ENCODE measurements at regions not wholly inside any gene's neighbourhood (a gene's known extent, or its start where the extent isn't known, plus 50 kb on each side); places are given as distances from the start of the nearest gene placed in this dataset.
"Not testable (repeated sequence)": the region's sequence is repeated elsewhere in the genome, so short reads cannot be mapped to it uniquely, and the experiment has no call there.

DNA sequence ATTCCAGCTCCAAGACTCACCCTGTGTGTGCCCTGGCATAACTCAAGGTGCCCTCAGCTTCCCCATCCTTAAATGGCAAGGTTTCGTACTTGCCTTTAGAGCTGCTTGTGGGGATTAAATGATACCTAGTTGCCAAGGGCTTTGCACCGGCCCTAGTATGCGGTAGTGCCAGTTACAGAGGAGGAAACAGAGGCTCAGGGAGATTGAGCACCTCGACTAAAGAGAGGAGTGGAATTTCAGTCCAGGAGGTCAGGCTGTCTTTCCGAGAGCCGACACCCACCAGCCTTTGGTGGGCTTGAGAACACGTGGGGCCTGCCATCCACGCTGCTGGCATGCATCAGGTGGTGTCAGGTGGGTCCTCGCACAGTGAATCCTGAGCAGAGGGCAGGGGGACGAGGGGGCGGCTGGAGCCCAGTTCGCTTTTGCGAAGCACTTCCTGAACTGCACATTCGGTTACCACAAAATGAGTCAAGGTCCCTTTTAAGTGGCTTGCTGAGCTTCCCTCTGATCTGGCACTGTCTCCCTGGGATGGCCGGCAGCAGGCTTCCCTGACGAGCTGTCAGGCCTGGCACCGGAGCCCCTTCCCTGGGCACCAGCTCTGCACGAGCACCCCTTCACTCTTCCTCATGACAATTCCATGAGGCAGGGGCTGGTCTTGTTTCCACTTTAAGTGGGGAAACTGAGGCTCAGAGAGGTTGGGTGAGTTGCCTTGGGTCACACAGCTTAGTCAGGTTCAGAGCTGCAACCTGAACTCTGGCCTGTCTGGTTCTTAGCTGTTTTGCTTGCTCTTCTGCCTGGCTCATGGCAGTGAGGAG, 291.4 kb downstream of the BCL2L11 start:
- H3K4me3 Mint-ChIP-seq; H3K27ac Mint-ChIP-seq; H3K4me1 Mint-ChIP-seq; H3K9me3 Mint-ChIP-seq; H3K27me3 Mint-ChIP-seq; POLR2A ChIA-PET; H3K36me3 Mint-ChIP-seq (ENCODE audit: low read depth); CTCF ChIA-PET; DNase-seq; ATAC-seq (ENCODE audit: low read depth); intact Hi-C loops (cut with micrococcal nuclease): not testable (repeated sequence)

DNA sequence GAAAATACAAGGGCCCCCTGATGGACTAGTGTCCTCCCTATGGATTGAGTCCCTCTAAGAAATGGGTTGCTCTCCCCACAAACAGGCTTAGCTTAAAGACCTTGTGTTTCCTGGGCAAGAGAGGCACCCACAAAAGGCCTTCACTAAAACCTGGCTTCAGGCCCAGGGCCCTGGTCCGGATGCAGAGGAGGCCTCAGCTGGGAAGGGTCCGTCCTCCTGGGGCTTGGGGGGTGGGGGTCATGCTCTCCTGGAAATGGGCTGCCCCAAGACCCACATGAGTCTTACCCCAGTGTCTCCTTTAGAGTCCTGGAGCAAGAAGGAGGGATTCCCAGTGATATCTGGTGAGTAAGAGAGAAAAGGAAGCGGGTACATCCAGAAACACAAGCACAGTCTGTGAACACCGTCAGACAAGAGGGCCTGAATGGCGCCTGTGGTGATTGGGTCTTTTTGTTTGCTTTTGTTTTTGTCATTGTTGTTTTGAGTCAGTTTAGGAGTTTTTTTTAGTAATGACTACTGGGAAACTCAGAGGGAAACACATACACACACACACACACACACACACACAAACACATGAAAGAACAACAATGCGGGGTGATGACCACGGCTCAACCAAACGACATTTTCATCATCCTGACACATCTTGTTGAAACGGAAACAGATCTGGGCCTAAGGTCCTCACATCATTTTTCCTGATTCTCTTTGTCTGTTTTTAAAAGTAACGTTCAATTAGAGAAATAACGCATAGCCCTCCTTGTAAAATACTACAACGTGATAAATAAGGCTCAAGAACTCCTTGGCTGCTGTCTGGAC, 292.3 kb downstream of the BCL2L11 start:
- intact Hi-C loops (cut with micrococcal nuclease); ATAC-seq (ENCODE audit: low read depth); CTCF ChIA-PET; DNase-seq; H3K36me3 Mint-ChIP-seq (ENCODE audit: low read depth); POLR2A ChIA-PET; H3K27me3 Mint-ChIP-seq; H3K9me3 Mint-ChIP-seq; H3K4me3 Mint-ChIP-seq: not testable (repeated sequence)
- Mint-ChIP-seq H3K27ac (peak overlapping the region; percentile 22), H3K4me1 (peaks cover 11% of the 10 kb centered on the region)

DNA sequence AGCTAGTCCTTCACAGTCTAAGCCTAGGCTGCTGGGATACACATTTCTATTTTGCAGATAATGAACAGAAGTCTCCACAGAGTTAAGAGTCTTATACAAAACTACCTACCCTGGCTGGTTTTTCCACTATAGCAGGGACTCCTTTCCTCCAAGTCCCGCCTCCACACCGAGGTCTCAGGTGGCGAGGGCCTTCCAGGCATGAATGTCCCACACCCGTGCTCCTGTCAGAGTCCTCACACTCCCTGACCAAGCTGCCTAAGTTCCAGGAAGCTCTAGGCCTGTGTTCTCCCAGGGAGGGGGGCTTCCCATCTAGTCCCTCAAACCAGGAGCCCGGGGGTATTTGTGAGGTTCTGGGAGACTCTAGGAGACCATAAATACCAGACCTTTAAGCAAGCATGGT, 293.2 kb downstream of the BCL2L11 start:
- H3K27ac Mint-ChIP-seq; DNase-seq; H3K9me3 Mint-ChIP-seq; intact Hi-C loops (cut with micrococcal nuclease); H3K27me3 Mint-ChIP-seq; H3K36me3 Mint-ChIP-seq (ENCODE audit: low read depth); H3K4me3 Mint-ChIP-seq; POLR2A ChIA-PET; CTCF ChIA-PET; ATAC-seq (ENCODE audit: low read depth): not testable (repeated sequence)
- H3K4me1 Mint-ChIP-seq: peaks cover 13% of the 10 kb centered on the region

DNA sequence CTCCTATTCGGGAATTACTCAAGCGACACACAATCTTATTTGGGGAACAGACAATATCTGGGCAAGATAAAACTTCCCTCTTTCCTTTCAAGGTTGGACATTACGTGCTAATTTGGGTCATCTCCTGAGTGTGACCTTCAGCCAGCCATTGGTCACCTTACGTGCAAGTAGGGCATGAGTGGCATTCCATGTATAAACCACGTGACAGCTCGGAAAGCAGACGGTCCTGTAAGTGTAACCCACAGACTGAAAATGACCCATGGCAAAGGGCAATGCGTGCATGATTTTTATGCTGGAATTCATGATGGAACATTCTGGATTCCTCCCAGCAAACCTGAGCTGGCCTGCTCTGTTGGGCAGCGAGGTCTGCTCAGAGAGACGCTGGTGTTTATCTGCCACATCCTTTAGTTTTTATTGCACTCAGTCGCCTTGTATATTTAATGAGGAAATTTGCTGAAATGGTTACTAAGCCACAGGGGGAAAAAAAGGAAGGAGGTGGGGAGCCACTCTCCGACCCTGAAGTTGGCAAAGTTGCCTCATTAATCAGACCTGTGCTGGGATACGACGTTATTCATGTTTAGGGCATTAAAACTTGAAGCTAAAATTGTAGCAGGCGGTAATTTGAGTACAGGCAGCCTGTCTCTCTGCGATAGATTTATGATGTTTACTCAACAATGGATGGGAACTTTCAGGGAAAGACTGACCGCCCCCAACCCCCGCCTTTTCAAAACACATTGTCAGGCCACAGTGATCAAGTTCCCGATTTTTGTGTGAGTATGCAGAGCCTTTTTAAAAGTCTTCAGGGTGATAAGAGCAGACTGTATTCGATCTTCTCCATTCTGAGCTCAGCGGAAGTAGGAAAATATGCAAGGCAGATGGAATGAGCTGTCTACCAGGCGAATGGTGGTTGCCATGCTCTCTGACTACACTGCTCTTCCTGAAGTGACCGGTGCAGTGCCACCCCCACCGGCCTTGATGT, 295.3 kb downstream of the BCL2L11 start:
- POLR2A ChIA-PET; H3K9me3 Mint-ChIP-seq; H3K36me3 Mint-ChIP-seq (ENCODE audit: low read depth); H3K27ac Mint-ChIP-seq; ATAC-seq (ENCODE audit: low read depth); H3K4me3 Mint-ChIP-seq; intact Hi-C loops (cut with micrococcal nuclease); DNase-seq; H3K27me3 Mint-ChIP-seq; CTCF ChIA-PET: not testable (repeated sequence)
- H3K4me1 Mint-ChIP-seq: peaks cover 15% of the 10 kb centered on the region

DNA sequence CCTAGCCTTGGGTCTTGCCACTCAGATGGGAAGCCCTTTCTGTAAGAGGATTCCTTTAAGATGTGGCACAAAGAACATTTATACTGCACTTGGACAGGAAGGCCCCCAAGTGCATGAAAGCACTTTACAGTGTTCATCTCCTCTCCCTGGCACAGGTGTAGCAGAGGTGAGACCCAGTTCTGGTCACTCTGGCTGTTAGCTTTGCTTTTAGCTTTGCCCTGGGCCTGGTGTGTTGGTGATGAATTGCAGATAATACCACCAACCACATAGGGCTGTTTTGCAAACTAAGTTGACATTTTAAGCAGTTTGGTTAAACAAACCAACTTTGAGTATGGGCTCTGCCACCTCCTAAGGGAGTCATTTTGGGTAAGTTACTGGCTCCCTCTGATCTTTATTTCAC, 296.3 kb downstream of the BCL2L11 start:
- ATAC-seq (ENCODE audit: low read depth): peak; percentile 18
- POLR2A ChIA-PET; H3K36me3 Mint-ChIP-seq (ENCODE audit: low read depth); CTCF ChIA-PET; H3K9me3 Mint-ChIP-seq; intact Hi-C loops (cut with micrococcal nuclease); H3K27ac Mint-ChIP-seq; DNase-seq; H3K4me3 Mint-ChIP-seq; H3K27me3 Mint-ChIP-seq: not testable (repeated sequence)
- peaks cover 17% of the 10 kb centered on the region for H3K4me1 Mint-ChIP-seq

DNA sequence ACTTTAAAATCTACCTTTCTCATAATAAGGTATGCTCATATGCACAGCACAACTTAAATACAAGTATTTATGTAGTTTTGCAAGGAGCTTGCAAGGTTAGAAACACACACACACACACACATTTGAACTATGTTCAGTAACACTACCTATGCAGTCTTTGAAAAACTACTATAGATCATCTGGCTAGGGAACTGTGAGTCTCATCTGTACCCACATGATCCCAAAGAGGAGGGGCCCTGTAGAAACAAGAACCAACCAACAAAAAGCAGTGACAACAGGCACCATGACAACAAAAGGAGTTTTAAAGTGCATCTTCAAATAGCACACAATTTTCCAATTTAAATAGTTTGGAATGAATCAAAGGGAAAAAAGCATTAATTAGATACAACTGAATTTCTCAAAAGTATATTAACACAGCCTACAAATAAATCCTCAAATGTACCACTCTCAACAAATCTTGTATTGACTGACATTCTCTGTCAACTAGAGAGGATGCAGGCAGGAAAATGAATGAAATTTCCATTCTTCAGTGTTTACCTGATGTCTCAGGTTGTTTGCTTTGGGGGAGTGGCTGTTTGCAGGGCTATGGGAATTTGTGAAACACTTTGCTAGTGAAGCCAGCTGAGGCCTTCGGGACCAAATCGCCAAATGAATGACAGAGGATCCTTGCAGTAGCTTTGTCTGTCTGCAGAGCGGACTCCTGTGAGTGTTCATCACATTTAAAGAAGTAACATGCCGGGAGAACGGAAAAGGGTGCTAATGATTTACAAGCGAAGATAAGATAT, 297.6 kb downstream of the BCL2L11 start:
- peak overlapping the region; percentile 0 for H3K27ac Mint-ChIP-seq
- peaks cover 23% of the 10 kb centered on the region for H3K4me1 Mint-ChIP-seq
- H3K4me3 Mint-ChIP-seq; H3K27me3 Mint-ChIP-seq; H3K9me3 Mint-ChIP-seq; H3K36me3 Mint-ChIP-seq (ENCODE audit: low read depth); intact Hi-C loops (cut with micrococcal nuclease); DNase-seq; POLR2A ChIA-PET; CTCF ChIA-PET; ATAC-seq (ENCODE audit: low read depth): not testable (repeated sequence)

DNA sequence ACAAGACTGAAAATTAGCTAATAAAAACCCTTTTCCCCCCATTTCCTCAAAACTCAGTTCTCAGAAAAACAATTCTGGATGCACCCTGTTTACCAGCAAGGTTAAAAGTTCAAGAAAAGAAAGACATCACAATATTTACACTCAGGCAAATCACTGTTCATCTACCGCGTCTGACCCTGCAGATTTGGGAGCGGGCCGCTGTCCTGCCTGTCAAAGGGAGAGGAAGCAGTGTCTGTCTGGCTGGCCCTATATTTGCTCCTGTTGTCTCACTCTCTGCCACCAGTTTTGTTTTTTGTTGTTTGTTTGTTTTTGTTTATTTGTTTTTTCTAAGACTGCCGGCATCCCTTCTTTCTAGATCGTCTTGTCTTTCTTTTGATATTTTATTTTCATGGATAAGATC, 299.4 kb downstream of the BCL2L11 start:
- H3K27me3 Mint-ChIP-seq; H3K9me3 Mint-ChIP-seq; POLR2A ChIA-PET; H3K27ac Mint-ChIP-seq; ATAC-seq (ENCODE audit: low read depth); H3K36me3 Mint-ChIP-seq (ENCODE audit: low read depth); DNase-seq; H3K4me3 Mint-ChIP-seq; intact Hi-C loops (cut with micrococcal nuclease); CTCF ChIA-PET: not testable (repeated sequence)
- peaks cover 23% of the 10 kb centered on the region for H3K4me1 Mint-ChIP-seq

DNA sequence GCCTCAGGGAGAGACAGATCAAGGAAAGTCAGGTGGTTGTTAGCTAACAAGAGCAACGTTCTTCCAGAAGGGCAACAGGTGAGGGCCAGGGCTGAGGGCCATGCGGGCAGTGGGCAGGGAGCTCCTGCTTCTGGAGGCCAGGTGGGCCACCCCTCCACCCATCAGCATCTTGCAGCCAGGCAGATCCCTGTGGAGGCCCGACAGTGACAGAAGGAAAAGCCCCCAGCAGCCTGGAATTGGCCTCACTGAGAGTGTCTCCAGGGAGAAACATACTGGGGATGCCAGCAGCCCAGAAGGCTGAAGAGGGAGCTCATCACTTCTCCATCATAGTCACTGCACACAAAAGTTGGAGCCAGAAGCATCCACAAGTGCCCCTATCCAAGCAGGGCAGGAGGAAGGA, 300.1 kb downstream of the BCL2L11 start:
- H3K4me1 Mint-ChIP-seq: peaks cover 29% of the 10 kb centered on the region
- POLR2A ChIA-PET; intact Hi-C loops (cut with micrococcal nuclease); H3K27me3 Mint-ChIP-seq; H3K36me3 Mint-ChIP-seq (ENCODE audit: low read depth); CTCF ChIA-PET; H3K27ac Mint-ChIP-seq; ATAC-seq (ENCODE audit: low read depth); H3K4me3 Mint-ChIP-seq; DNase-seq; H3K9me3 Mint-ChIP-seq: not testable (repeated sequence)

DNA sequence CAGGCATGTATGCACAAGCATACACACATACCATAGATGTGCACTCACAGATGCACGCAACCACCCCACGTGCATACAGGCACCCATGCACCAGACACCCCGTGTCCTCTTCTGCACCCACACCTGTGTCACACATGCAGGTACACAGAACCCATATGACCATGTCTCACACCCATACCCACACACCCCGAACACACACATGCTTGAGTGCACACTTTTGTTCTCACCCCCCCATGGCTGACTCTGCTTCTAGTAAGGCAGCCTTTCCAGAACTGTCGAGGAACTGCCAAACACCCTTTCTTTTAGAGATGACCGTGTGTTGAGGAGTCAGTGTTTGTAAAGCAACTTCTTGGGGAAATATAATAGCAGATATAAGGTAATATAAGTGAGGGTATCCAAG, 301.2 kb downstream of the BCL2L11 start:
- POLR2A ChIA-PET; H3K27ac Mint-ChIP-seq; H3K36me3 Mint-ChIP-seq (ENCODE audit: low read depth); H3K27me3 Mint-ChIP-seq; H3K9me3 Mint-ChIP-seq; intact Hi-C loops (cut with micrococcal nuclease); ATAC-seq (ENCODE audit: low read depth); H3K4me3 Mint-ChIP-seq; DNase-seq; CTCF ChIA-PET: not testable (repeated sequence)
- H3K4me1 Mint-ChIP-seq: peaks cover 32% of the 10 kb centered on the region

DNA sequence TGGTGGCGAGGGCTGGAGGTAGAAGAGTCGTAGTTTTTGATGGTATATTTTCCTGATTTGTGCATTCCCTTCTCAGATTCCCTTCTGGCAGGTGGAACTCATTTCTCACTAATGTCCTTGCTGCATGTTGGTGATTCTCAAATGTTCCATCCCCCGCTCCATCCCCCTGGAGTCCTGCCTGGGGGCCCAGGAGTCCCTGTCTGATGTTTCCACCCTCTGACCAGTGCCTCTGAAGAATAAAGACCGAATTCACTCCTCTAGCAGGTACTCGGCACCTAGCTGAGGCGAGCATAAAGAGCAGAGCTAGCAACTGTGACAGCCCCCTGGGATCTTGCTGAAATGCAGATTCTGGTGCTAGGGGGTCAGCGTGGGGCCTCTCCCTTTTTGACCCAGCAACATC, 301.8 kb downstream of the BCL2L11 start:
- H3K4me3 Mint-ChIP-seq; H3K9me3 Mint-ChIP-seq; H3K27me3 Mint-ChIP-seq; H3K36me3 Mint-ChIP-seq (ENCODE audit: low read depth); DNase-seq; CTCF ChIA-PET; ATAC-seq (ENCODE audit: low read depth); intact Hi-C loops (cut with micrococcal nuclease); H3K27ac Mint-ChIP-seq; POLR2A ChIA-PET: not testable (repeated sequence)
- peaks cover 34% of the 10 kb centered on the region for H3K4me1 Mint-ChIP-seq

DNA sequence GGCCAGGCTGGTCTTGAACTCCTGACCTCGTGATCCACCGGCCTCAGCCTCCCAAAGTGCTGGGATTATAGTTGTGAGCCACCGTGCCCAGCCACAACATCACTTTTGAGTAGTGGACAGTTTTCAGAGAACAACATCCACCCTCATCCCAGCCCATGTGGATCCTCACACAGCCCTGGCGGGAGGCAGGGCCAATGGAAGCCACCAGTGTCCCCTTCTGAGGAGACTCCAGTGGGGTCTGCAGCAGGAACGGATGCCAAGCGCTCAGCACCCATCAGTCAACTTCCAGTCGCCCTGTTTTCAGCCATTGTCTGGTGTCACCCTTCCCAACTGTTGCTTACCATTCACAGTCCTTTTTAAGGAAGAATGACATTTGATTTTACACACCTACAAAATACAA, 302.5 kb downstream of the BCL2L11 start:
- POLR2A ChIA-PET; ATAC-seq (ENCODE audit: low read depth); H3K4me3 Mint-ChIP-seq; H3K9me3 Mint-ChIP-seq; CTCF ChIA-PET; DNase-seq; H3K27ac Mint-ChIP-seq; H3K27me3 Mint-ChIP-seq; H3K36me3 Mint-ChIP-seq (ENCODE audit: low read depth); intact Hi-C loops (cut with micrococcal nuclease): not testable (repeated sequence)
- peaks cover 34% of the 10 kb centered on the region for H3K4me1 Mint-ChIP-seq

Measured in activated B cell treated with CpG ODN at 0.5 μM for 24 hours (primary cell).